Activated CD4-positive, alpha-beta T cell treated with anti-CD3 and anti-CD28 coated beads, Interleukin-2, Interleukin-4, amounts not matched to agents 100 ng/mL and 50 ng/mL, durations not matched to agents 16 hours and 8 hours (primary cell): ENCODE measurements at regions not wholly inside any gene's neighbourhood (a gene's known extent, or its start where the extent isn't known, plus 50 kb on each side); places are given as distances from the start of the nearest gene placed in this dataset.
"Not testable (repeated sequence)": the region's sequence is repeated elsewhere in the genome, so short reads cannot be mapped to it uniquely, and the experiment has no call there.

Experiments used
- DNase-seq: peaks from one replicate; pipeline ENCODE4 v3.0.0-alpha.2; 2020; ENCODE audit warnings: low spot score

DNA sequence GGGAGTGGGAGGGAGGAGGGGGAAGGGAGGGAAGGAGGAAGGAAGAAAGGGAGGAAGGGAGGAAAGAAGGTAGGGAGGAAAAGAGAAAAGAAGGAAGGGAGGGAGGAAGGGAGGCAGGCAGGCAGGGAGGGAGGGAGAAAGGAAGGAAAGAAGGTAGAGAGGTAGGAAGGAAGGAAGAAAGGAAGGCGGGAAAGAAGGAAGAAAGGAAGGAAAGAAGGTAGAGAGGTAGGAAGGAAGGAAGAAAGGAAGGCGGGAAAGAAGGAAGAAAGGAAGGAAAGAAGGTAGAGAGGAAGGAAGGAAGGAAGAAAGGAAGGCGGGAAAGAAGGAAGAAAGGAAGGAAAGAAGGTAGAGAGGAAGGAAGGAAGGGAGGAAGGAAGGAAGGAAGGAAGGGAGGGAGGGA lies 840.3 kb upstream of the ROBO1 start:
- DNase-seq, result not testable (repeated sequence)

DNA sequence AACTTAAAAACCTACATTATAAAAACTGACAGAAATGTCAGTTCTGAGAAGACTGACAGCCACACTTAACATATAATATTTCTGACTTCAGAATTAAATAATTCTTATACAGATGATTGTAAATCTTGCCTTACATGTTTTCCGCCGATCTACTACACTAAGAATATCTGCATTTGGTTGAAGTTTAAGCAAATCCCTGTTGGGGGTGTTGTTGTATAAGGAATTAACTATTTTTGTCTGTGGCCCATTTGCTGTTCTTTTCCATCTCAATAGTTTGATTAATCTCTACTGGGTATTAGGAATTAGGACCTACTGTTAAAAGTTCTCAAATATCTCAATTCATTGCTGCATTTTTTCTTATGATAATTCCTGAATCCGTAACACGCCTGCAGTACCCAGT lies 838.3 kb upstream of the ROBO1 start:
- DNase-seq, result no peak

DNA sequence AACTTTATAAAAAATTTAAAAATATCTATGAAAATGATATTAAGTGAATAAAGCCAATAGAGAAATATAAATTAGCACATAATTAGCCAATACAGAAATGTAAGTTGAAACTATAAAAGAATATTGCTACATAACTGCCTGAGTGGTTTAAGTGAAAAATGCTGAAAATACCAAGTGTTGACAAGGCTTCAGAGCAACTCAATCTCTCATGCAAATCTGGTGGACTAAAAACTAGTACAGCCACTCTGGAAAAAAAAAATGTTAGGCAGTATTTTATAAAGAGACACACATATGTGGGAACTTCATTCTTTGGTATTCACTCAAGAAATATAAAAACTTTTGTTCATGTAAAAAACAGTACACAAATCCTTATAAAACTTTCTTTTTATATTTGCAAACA lies 833.7 kb upstream of the ROBO1 start:
- DNase-seq, result no peak

DNA sequence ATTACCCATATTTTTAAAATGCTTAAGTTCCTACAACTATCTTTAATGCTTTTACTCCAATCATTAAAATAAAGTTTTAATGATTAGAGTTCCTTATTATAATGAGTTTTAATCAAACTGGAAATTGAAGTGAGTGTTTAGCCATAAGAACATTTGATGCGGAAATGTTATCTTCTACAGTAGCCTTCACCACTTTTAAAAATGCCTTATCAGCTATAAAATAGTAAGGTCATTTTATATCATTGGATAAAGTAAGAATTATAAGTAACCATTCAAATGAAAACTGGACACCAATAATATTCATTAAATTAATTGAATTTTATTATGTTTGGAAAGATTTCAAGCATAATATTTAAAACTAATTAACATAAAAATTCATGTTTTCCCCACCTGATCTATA lies 825.0 kb upstream of the ROBO1 start:
- no peak for DNase-seq

DNA sequence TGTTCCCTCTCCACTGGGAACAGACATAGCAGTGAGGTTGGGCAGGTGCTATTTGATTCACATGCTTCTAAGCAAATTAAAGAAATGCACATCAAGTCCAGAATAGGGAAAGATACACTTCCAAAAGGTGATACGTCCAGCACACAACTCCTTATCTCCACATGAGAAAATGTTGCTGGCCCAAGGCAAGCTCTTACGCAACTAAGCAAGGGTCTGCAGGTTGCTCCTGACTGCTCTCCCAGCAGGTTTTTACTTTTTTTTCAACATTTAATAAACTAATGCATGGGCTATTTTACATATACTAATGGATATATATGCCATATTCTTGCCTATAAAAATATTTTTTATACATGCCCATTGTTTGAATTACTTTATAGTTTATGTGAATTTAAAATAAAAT lies 818.5 kb upstream of the ROBO1 start:
- no peak for DNase-seq

DNA sequence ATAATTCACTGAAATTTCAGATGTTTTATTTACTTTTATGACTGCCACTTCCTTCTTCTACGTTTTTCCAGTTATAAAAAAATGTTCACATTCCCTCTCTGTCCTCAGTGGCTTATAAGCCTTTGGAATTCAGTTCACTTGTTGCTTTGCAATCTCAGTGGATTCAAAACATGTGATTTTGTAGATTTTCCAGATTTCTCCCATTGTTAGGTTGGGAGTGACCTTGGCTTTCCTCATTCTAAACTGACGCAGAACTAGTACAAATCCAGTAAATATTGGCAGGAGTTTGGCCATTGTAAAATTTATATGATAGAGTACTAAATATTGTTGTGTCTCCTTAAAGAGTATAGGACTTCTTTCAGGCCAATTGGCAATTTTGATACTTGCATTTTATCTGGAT lies 812.3 kb upstream of the ROBO1 start:
- no peak for DNase-seq

DNA sequence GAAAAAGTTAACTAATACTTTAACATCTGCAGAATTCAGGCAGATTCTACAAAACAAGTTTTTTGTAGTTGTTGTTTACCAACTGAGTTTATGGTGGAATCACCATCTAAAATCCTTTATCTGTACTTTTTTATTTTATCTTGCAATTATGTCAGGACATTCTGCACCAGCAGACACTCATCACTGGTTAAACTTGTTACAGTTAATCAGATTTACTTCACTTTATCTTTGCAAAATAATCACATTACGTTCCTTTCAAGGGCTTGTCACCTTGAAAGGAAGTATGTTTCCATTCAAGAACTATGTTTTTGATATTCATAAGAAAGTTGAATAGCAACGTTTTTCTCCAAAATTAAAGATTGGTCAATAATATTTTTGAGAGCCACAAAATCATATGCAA lies 796.6 kb upstream of the ROBO1 start:
- no peak for DNase-seq

DNA sequence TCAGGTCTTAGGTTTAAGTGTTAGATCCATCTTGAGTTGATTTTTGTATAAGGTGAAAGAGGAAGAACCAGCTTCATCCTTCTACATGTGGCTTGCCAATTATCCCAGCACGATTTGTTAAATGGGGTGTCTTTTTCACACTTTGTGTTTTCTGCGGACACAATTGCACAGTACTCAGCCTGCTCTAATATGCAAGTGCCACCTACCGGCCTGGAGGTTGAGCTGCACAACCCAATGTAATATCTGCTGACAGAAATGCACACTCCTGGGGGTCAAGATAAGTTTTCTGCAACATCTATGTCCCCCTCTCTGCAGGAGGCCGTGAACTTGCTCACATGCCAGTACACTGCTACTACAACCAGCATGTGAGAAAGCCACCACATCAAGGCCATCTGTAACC lies 791.9 kb upstream of the ROBO1 start:
- DNase-seq, result no peak

DNA sequence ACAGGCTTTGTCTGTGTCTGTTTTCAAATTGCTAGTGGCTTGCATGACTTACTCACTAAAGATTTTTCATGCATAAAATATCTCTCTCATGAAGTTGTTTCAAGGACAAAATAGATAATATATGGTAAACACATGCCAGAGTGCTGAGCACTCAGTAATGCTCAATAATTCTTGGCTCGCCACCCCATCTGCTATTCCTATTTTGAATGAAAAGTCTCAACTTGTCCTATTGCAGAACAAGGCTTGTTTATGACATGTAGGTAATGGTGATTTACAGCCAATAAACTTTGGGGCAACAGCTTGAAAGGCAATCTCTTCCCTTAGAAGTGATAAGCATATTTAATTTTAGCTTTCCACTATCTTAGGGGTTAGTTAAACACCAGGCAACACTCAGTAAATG lies 789.0 kb upstream of the ROBO1 start:
- no peak for DNase-seq

DNA sequence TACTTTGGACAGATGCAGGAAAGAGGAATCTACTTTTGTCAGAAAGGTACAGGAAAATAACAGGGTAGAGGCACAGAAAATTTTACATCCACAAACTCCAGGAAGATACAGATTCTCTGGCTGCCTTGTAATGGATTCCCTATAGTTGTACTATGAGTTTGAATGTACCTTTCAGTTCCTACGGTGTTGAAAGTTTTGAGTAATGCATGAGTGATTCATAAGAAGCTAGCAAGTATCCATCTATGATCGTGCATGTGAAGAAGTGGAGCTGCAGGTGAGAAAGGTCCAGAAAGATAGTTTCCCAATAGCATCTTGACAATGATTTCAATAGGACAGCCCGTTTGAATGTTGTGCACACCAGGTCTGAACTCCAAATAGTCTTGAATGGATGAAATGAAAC lies 786.5 kb upstream of the ROBO1 start:
- DNase-seq, result no peak

DNA sequence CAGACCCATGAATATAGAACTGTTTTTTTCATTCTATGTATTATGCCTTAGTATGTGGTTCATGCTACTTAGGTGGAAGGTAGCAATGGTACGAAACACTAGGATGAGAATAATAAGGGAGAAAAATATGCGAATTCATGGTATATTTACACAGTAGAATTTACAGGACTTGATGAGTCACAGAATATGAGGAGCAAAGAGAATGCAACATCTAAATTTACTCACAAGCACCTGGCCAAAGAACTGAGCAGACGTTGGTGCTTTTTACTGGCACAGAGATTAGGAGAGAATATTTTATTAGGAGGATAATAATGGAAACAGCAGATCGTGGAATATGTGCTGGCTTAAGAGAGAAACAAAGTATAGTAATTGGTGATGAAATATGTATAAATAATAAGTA lies 785.4 kb upstream of the ROBO1 start:
- DNase-seq, result no peak

DNA sequence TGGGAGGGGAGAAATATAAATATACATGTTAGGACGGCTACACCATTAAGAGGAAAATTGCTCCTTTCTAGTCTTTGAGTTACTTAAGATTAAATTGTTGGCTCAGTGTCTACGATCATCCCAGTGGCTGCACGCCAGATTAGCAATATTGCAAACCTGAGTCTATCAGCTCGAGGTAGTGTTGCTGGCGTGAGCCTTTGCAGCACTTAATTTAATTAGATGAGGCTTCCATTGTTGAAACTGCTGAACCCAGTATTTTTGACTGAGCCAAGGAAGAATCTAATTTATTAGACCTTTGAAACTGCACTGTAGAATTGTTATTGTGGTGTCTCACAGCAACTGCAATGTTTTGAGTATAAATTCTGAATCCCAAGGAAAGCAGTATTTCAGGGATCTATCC lies 782.4 kb upstream of the ROBO1 start:
- no peak for DNase-seq

DNA sequence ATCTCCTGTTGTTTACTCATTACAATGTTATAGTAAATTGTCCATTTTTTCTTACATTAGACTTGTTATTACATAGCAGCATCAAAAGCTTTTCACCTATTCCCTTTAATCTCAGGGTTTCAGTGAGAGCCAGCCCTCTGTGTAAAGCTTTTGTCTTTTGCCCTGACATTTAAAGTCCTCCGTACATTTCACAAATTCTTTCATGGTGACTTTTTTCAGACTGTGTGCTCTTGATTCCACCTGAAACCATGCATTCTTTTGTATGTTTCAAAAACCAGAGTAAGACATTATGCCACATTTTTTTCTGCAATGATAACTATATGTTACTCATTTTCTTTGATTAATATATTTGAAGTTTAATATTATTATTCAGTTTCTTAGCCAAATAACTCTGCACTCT lies 781.4 kb upstream of the ROBO1 start:
- no peak for DNase-seq

DNA sequence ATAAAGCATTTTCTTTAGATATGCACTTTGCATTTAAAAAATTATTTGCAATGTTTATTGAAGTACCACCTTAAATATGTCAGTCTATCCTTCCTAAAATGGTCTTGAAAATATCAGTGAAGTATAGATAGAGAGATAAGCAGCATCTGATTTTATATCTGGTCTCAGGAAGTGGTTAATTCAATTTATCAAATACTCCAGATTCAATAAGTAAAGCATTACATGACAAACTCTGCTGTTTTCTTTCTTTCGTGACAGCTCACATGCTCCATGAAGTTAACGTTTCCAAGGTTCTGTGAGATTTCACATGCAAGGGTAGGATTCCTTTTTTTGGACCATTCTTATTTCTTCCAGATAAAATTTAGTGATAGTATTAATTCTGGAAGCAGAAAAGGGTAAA lies 775.4 kb upstream of the ROBO1 start:
- no peak for DNase-seq

DNA sequence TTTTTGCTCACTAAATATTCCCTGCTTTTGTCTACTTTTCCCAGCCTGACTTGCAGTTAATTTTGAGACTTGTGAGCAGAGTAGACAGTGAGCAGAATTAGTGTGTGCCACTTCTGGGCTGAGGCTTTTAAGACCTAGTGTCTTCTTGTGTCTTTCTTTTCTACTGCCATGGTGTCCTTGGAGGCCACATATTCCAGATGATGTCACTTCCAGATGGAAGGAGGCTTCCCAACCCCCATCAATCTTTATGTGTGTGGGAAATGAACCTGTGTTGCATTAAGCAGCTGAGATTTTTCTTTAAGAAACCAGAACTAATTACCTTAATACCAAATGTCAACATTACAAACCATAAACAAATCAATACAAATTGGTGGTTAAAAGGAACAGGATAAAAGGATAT lies 774.7 kb upstream of the ROBO1 start:
- DNase-seq, result no peak

DNA sequence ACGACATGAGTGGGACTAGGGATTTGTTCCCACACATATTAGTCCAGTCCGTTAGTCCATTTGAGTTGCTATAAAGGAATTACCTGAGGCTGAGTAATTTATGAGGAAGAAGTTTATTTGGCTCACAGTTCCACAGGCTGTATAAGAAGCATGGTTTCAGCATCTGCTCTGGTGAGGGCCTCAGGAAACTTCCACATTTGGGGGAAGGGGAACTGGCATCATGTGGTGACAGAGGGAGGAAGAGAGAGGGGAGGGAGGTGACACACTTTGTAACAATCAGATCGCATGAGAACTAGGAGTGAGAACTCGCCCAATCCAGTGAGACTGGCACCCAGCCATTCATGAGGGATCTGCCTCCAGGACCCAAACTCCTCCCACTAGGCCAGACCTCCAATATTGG lies 769.9 kb upstream of the ROBO1 start:
- no peak for DNase-seq

DNA sequence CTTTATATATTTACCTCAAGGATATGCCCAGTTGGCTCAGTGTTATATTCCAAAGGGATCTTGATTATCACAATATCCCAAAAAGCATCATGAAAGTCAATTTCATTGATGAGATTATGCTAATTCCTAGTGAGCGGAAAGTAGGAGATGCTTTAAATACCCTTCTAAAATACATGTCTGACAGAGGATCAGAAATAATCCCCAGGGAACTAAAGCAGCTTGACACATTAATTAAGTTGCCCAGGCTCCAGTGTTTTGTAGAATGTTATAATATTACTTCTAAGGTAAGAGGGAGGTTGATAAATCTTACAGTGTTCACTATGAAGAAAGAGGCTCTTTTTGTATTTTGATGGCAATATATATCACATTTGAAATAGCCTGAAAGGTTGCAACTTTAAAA lies 767.5 kb upstream of the ROBO1 start:
- DNase-seq, result no peak

DNA sequence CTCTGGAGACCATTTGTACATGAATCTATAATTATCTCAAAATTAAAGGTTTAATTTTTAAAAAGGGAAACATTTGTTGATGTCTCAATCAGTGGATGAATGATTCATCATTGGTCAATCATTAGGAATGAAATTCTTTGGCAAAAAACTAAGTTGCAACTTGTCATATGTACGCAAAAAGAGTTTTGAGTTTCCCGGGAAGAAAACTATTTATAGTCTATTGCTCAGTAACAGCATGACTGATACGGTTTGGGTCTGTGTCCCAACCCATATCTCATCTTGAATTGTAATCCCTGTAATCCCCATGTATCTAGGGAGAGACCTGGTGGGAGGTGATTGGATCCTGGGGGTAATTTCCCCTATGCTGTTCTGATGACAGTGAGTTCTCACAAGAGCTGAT lies 765.8 kb upstream of the ROBO1 start:
- no peak for DNase-seq

DNA sequence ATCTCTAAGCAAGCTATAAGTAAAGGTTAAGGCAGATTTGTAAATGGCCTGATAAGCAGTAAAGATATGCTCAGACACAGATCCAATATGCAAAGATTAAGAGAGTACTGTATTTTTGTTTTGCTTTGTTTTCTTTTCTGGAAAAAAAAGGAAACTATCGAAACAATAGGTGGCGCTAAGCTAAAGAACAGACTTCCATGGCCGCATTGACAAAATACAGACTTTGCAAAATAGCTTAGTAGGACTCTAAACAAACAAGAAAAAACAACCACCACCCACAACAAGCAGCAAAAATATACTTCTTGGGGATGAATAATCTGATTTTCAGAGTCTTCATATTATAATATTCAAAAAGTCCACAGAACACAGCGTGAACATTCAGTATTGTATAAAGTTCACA lies 758.4 kb upstream of the ROBO1 start:
- no peak for DNase-seq

DNA sequence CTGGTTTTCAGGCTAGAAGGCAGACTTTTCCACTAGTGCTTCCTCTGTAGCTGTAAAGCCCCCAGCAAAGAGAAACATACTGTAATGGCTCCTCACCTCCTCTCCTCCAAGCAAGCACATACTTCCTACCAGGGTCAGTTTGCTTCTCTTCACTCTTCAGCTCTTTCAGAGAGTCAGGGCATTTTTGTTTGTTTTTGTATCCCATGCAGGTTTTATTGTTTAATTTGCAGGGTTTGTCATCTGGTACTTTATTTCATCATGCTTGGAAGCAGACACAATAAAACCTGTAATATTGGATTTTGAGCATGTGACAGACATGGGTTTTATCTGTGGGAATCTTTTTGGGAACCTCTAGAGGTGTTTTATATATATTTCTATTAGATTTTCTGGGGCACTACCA lies 753.3 kb upstream of the ROBO1 start:
- no peak for DNase-seq

DNA sequence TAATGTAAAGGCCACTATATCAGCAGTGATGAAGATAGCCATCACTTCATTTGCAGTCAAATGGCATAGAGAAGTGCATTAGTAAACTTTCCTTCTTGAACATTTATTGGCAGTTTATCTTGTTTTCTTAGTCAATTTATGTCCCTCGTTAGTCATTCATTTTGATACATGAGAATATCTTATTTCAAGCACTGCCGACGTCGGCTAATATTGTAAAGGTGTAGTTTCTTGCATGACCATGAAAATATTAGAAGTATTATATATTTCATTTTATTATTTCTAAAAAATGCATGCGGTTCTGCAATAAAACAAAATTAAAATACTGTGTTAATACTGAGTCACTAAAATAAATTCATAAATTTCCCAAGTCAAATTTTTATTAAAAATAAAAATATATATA lies 751.6 kb upstream of the ROBO1 start:
- no peak for DNase-seq

DNA sequence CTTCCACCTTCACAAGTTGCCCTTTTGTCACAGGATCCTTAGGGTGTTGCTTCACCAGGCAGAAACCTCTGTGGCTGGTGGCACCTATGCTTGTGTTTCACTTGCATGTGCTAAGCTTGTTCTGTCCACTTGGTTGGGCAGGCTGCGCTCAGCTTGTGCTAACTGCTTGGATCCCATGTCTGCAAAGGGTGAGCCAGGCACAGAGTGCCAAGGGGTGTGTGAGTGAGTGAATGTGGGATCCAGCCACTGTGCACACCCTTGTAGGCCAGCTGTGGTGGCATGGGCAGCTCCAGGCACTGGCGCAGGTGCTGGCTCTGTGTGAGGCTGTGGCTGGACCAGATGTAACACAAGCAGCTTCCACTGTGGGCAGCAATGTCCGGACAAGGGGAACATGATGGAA lies 728.7 kb upstream of the ROBO1 start:
- DNase-seq, result no peak

DNA sequence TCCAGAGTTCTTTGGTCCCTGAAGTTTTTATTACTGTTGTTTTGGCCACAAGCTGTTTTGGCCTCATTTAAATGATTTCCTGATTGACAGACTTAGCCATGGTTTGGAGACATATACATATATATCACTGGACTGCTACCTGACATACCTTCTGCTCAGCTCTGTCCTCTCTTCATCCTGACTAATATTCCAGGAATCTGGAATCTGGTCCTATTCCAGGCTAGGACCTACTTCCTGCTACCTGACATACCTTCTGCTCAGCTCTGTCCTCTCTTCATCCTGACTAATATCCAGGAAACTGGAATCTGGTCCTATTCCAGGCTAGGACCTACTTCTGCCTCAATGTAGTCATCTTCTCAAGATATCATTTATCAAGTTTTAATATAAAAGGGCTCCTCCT lies 724.4 kb upstream of the ROBO1 start:
- no peak for DNase-seq

DNA sequence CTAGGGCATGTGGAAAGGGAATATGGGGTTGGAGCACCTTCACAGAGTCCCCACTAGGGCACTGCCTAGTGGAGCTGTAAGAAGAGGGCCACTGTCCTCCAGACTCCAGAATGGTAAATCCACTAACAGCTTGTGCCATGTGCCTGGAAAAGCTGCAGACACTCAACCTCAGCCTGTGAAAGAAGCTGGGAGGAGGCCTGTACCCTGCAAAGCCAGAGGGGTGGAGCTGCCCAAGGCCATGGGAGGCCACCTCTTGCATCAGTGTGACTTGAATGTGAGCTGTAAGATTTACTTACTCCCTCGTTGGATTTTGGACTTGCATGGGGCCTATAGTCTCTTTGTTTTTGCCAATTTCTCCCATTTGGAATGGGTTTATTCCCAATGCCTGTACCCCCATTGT lies 705.2 kb upstream of the ROBO1 start:
- DNase-seq, result no peak

DNA sequence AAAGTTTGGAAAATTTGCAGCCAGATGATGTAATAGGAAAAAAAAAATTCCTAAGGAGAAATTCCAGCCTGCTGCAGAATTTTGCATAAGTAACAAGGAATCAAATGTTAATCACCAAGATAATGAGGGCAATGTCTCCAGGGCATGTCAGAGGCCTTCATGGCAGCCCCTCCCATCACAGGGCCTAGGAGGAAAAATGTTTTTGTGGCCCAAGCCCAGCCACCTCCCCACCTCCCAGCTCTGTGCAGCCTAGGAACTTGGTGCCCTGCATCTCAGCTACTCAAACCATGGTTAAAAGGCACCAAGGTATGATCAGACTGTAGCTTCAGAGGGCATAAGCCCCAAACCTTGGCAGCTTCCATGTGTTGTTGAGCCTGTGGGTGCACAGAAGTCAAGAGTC lies 704.7 kb upstream of the ROBO1 start:
- DNase-seq, result no peak

DNA sequence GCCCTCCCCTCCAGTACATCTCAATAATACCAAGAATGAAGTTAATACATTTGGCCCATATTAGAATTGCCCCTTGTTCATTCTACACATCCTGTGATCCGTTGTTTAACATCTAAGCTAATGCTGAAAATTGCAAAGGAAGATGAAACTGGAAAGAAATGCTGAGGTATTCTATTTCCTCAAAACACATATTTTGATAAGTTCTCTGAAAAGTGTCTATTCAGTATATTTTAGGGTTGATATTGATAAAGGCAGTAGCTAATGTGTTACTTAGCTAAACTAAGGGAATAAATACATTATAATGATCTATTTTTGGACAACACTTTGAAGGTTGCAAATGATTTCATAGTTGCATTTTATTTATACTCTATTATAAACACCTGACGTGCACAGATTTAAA lies 702.6 kb upstream of the ROBO1 start:
- no peak for DNase-seq
